GM10266 (cell line): ENCODE measurements at regions not wholly inside any gene's neighbourhood (a gene's known extent, or its start where the extent isn't known, plus 50 kb on each side); places are given as distances from the start of the nearest gene placed in this dataset.
"Not testable (repeated sequence)": the region's sequence is repeated elsewhere in the genome, so short reads cannot be mapped to it uniquely, and the experiment has no call there.

Experiments
- DNase-seq: peaks from one replicate; pipeline ENCODE4 v3.0.0; 2012; ENCODE audit errors: extremely low spot score
- TF ChIP-seq, protein P1 (sequence below): IDR thresholded peaks from 2 replicates; pipeline ENCODE4 v1.5.1; 2012; ENCODE audit warnings: mild to moderate bottlenecking, low read depth; ENCODE audit not compliant: control insufficient read depth, insufficient read depth; ENCODE audit errors: missing control alignments

DNA sequence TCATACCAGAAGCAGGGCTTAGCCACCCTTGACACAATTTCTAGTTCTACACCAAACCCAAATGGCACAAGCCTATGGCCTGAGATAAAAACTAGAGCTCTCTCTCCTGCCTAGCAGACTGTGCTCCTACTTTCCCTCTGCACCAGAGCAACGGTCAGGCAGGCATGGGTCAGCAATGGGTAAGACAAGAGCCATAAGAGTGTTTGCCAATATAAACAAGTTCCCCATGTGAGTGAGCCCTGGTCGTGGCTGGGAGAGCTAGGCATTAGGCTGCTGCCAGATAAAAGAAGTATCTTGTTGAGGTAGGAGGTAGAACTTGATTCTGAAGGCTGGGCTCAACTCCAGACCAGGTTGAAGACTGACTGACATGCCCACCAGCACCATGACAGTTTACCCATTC, 1979.1 kb downstream of the OLFM4 start:
- no peak for DNase-seq
- TF ChIP-seq, protein P1, sequence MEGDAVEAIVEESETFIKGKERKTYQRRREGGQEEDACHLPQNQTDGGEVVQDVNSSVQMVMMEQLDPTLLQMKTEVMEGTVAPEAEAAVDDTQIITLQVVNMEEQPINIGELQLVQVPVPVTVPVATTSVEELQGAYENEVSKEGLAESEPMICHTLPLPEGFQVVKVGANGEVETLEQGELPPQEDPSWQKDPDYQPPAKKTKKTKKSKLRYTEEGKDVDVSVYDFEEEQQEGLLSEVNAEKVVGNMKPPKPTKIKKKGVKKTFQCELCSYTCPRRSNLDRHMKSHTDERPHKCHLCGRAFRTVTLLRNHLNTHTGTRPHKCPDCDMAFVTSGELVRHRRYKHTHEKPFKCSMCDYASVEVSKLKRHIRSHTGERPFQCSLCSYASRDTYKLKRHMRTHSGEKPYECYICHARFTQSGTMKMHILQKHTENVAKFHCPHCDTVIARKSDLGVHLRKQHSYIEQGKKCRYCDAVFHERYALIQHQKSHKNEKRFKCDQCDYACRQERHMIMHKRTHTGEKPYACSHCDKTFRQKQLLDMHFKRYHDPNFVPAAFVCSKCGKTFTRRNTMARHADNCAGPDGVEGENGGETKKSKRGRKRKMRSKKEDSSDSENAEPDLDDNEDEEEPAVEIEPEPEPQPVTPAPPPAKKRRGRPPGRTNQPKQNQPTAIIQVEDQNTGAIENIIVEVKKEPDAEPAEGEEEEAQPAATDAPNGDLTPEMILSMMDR = no peak

- no peak for DNase-seq
- TF ChIP-seq, protein P1 = no peak
Measured at GRCh38 chr13:55013051-55013450, 1984.4 kb downstream of the OLFM4 start.

DNA sequence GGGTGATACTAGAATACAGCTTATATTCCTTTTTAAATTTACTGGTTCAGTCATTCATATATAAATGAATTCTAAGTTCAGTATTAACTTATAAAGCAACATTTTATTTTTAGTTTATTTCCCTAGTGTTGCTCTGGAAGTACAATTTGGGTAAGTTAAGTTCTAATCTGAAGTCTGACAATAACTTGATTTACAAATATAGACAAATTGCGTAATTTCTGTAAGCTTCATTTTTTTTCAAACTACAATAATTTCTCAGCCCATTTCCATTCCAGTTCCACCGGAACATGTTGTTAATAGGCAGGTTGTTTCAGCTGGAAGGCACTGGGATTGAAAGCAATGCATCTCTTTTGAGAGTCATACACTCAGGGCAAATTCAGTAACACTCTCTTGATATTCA, 2000.7 kb downstream of the OLFM4 start:
- TF ChIP-seq, protein P1 = no peak
- DNase-seq = no peak

GRCh38 chr13:55038230-55038629, 2009.6 kb downstream of the OLFM4 start:
- no peak for DNase-seq

DNA sequence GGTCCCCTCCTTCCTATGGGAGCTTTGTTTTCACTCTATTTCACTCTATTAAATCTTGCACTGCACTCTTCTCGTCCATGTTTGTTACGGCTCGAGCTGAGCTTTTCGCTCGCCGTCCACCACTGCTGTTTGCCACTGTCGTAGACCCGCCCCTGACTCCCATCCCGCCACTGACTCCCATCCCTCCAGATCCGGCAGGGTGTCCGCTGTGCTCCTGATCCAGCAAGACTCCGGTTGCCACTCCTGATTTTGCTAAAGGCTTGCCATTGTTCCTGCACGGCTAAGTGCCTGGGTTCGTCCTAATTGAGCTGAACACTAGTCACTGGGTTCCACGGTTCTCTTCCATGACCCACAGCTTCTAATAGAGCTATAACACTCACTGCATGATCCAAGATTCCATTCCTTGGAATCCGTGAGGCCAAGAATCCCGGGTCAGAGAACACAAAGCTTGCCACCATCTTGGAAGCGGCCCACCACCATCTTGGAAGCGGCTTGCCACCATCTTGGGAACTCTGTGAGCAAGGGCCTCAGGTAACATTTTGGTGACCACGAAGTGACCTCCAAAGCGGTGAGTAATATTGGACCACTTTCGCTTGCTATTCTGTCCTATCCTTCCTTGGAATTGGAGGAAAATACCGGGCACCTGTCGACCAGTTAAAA, 2025.4 kb downstream of the OLFM4 start:
- not testable (repeated sequence) for DNase-seq

More at GRCh38 chr13:55038230-55038629, 2009.6 kb downstream of the OLFM4 start:
- TF ChIP-seq, protein P1 = no peak

DNA sequence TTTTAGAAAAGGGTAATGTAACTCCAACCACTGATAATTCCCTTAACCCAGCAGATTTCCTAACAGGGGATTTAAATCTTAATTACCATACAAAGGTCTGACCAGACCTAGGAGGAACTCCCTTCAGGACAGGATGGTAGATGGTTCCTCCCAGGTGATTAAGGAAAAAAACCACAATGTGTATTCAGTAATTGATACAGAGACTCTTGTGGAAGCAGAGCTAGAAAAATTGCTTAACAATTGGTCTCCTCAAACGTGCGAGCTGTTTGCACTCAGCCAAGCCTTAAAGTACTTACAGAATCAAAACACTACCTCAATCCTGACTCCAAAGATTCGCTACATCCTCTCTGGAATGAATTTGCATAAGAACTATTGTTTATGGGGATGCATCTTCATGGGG, 2027.1 kb downstream of the OLFM4 start:
- DNase-seq = not testable (repeated sequence)

DNA sequence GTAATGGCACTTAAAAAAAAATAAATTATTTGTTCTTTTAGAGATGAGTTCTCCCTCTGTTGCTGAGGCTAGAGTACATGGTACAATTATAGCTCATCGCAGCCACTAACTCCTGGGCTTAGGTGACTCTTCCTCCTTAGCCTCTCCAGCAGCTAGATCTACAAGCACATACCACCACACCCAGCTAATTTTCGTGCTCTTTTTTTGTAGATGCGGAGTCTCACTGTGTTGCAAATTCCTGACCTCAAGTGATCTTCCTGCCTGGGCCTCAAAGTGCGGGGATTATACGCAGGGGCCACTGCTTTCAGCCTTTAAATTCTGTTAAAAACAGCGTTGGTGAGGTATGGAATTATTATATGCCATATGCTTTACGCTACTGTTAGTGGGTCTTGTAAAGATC, 2034.0 kb downstream of the OLFM4 start:
- no peak for DNase-seq
- TF ChIP-seq, protein P1 = no peak

GRCh38 chr13:55067946-55068345, 2039.3 kb downstream of the OLFM4 start:
- DNase-seq = no peak

More at GRCh38 chr13:55067946-55068345, 2039.3 kb downstream of the OLFM4 start:
- TF ChIP-seq, protein P1 = no peak
